DOHH2 (cell line): ENCODE measurements at regions not wholly inside any gene's neighbourhood (a gene's known extent, or its start where the extent isn't known, plus 50 kb on each side); places are given as distances from the start of the nearest gene placed in this dataset.

ENCODE experiments used
- CTCF ChIP-seq: fragments of 200-600 bp; sonication (generic); IDR thresholded peaks from one replicate; pipeline ENCODE4 v1.5.1; 2014; ENCODE audit warnings: antibody characterized with exemption, mild to moderate bottlenecking, low read depth, low read length; ENCODE audit not compliant: poor library complexity, severe bottlenecking
- EZH2phosphoT487 ChIP-seq: fragments of 200-600 bp; sonication (generic); IDR thresholded peaks from 2 replicates; pipeline ENCODE4 v1.6.1; 2017; ENCODE audit warnings: borderline replicate concordance, mild to moderate bottlenecking, antibody characterized with exemption, low read length, moderate library complexity, mixed read lengths

DNA sequence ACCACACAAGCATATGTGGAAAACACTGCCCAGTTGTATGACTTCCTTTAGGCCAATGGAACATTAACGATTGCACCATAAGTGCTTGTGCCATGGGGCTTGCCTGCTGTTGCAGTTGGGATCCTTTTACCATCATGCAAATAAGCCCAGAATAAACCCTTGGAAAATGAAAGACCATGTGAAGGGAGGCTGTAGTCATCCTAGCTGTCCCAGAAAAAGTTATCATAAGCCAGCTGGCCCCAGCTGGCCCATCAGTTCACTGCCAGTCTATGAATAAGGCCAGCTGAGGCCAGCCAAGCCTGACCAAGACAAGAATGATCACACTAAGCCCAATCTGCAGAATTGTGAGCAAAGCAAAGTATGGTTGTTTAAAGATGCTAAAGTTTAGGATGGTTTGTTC is 253.9 kb upstream of the ARHGAP20 start:
- no peak for TF ChIP-seq CTCF
- TF ChIP-seq EZH2phosphoT487, result no peak
